OCI-LY1 (cell line): ENCODE measurements at regions not wholly inside any gene's neighbourhood (a gene's known extent, or its start where the extent isn't known, plus 50 kb on each side); places are given as distances from the start of the nearest gene placed in this dataset.

Experiments
- H2AFZ ChIP-seq: fragments of 200-600 bp; sonication (generic), shearing (Covaris generic); 2 replicates; pipeline ENCODE4 v1.6.0; 2014; ENCODE audit warnings: antibody characterized with exemption, mild to moderate bottlenecking, low read length
- H3F3A ChIP-seq: fragments of 200-600 bp; sonication (generic), shearing (Covaris generic); 2 replicates; pipeline ENCODE4 v1.6.0; 2014; ENCODE audit warnings: mild to moderate bottlenecking, antibody characterized with exemption, low read length, moderate library complexity; ENCODE audit not compliant: insufficient read depth
- H3K27ac ChIP-seq: fragments of 200-600 bp; sonication (generic); 2 replicates; pipeline ENCODE4 v1.5.1; 2014; ENCODE audit warnings: low read length, mixed run types, mild to moderate bottlenecking, low read depth; ENCODE audit not compliant: poor library complexity, severe bottlenecking
- H3K27me3 ChIP-seq: fragments of 200-600 bp; sonication (generic); 2 replicates; pipeline ENCODE4 v1.6.0; 2014; ENCODE audit warnings: antibody characterized with exemption, mild to moderate bottlenecking, low read length, moderate library complexity; ENCODE audit not compliant: insufficient read depth
- H3K36me3 ChIP-seq: fragments of 200-600 bp; sonication (generic); 2 replicates; pipeline ENCODE4 v1.6.1; 2014; ENCODE audit warnings: mild to moderate bottlenecking, antibody characterized with exemption, low read length, moderate library complexity, mixed read lengths; ENCODE audit not compliant: insufficient read depth
- H3K4me1 ChIP-seq: fragments of 200-600 bp; sonication (generic); 2 replicates; pipeline ENCODE4 v1.5.1; 2014; ENCODE audit warnings: mild to moderate bottlenecking, low read length, moderate library complexity; ENCODE audit not compliant: insufficient read depth, severe bottlenecking
- H3K4me2 ChIP-seq: fragments of 200-600 bp; sonication (generic), shearing (Covaris generic); 2 replicates; pipeline ENCODE4 v1.6.1; 2014; ENCODE audit warnings: low read length
- H3K4me3 ChIP-seq: fragments of 200-600 bp; sonication (generic); 2 replicates; pipeline ENCODE4 v1.5.1; 2014; ENCODE audit warnings: low read length, low read depth, mild to moderate bottlenecking, mixed read lengths; ENCODE audit not compliant: poor library complexity, severe bottlenecking
- H3K79me2 ChIP-seq: fragments of 200-600 bp; shearing (Covaris generic); 2 replicates; pipeline ENCODE4 v1.6.1; 2016; ENCODE audit warnings: mixed run types, low read length, mixed read lengths; ENCODE audit not compliant: insufficient read depth
- H3K9ac ChIP-seq: fragments of 200-600 bp; sonication (generic), shearing (Covaris generic); 2 replicates; pipeline ENCODE4 v1.6.1; 2014; ENCODE audit warnings: mild to moderate bottlenecking, low read length, mixed read lengths
- H3K9me2 ChIP-seq: fragments of 200-600 bp; sonication (generic), shearing (Covaris generic); 2 replicates; pipeline ENCODE4 v1.6.1; 2014; ENCODE audit warnings: low read depth, mild to moderate bottlenecking, low read length, mixed read lengths
- H3K9me3 ChIP-seq: fragments of 200-600 bp; shearing (Covaris generic); 2 replicates; pipeline ENCODE4 v1.6.1; 2014; ENCODE audit warnings: low read length, mixed read lengths
- H4K20me1 ChIP-seq: fragments of 200-600 bp; sonication (generic), shearing (Covaris generic); 2 replicates; pipeline ENCODE4 v1.6.0; 2016; ENCODE audit warnings: mild to moderate bottlenecking, low read length; ENCODE audit not compliant: insufficient read depth
- EZH2 ChIP-seq: fragments of 200-600 bp; sonication (generic), shearing (Covaris generic); IDR thresholded peaks from 2 replicates; pipeline ENCODE4 v1.8.0; 2017; ENCODE audit warnings: borderline replicate concordance, mixed run types, mild to moderate bottlenecking, antibody characterized with exemption, low read length, moderate library complexity, mixed read lengths
- TF ChIP-seq, protein P1 (sequence below): fragments of 200-600 bp; sonication (generic), shearing (Covaris generic); IDR thresholded peaks from 2 replicates; pipeline ENCODE4 v1.5.1; 2017; ENCODE audit warnings: mild to moderate bottlenecking, antibody characterized with exemption, low read length, moderate library complexity, mixed read lengths

DNA sequence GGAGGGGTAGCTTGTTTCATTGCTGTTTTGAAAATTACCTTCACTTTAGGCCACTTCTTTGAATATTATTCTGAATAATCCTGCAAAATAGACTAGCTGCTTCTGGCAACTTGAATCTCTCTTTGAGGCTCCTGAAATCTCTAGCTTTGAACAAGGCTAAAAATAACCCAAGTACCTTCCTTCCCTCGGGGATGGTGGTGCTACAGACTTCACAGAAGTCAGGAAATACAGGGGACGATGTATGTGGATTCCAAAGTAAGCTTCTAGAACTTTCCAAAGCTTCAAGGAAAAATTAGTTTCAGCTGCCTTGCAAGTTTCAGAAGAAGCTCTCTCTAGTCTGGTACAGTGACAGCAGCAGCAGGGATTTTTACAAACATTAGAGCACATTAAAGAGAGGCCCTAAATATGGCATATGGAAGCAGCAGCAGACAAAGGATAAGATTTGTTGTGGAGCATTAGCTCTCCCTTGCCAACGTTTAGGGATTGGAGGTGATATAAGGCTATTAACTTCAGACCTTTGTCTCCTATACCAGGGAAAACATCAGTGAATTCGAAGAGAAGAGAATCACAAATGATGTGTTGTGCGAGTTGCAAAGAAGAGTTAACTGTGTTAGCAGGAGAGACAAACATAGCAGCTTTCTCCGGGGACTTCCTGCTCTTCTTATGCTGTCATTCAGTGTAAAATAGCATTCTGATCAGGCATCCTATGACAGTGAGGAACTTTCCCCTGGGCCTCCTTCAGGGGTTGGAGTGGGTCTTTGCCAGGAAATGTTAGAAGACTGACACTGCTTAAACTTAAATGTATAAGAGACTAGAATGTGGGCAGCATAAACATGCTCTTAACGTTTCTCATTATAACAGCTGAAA is 783.0 kb upstream of the ARPP21 start:
- Histone ChIP-seq H3K9me2 (no peaks in the 10 kb centered on the region), H3F3A (no peaks in the 10 kb centered on the region), H4K20me1 (no peaks in the 10 kb centered on the region), H3K4me2 (no peak overlapping the region; the same call in 1 of the 2 replicates), H3K9ac (no peak overlapping the region; the same call in 1 of the 2 replicates), H3K79me2 (no peaks in the 10 kb centered on the region), H3K27me3 (no peaks in the 10 kb centered on the region), H3K36me3 (no peaks in the 10 kb centered on the region), H2AFZ (peak overlapping the region; percentile 21), H3K4me1 (peaks cover 33% of the 10 kb centered on the region), H3K9me3 (no peaks in the 10 kb centered on the region), H3K27ac (peak overlapping the region; percentile 12), H3K4me3 (no peak overlapping the region)
- TF ChIP-seq, protein P1, sequence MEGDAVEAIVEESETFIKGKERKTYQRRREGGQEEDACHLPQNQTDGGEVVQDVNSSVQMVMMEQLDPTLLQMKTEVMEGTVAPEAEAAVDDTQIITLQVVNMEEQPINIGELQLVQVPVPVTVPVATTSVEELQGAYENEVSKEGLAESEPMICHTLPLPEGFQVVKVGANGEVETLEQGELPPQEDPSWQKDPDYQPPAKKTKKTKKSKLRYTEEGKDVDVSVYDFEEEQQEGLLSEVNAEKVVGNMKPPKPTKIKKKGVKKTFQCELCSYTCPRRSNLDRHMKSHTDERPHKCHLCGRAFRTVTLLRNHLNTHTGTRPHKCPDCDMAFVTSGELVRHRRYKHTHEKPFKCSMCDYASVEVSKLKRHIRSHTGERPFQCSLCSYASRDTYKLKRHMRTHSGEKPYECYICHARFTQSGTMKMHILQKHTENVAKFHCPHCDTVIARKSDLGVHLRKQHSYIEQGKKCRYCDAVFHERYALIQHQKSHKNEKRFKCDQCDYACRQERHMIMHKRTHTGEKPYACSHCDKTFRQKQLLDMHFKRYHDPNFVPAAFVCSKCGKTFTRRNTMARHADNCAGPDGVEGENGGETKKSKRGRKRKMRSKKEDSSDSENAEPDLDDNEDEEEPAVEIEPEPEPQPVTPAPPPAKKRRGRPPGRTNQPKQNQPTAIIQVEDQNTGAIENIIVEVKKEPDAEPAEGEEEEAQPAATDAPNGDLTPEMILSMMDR: no peak
- no peak for TF ChIP-seq EZH2

GRCh38 chr3:34858067-34858660 is 781.2 kb upstream of the ARPP21 start:
- TF ChIP-seq, protein P1: no peak
- no peak for TF ChIP-seq EZH2
- Histone ChIP-seq H3K9ac (no peak overlapping the region), H3F3A (no peaks in the 10 kb centered on the region), H3K4me2 (no peak overlapping the region), H3K36me3 (no peaks in the 10 kb centered on the region), H3K4me3 (no peak overlapping the region), H3K79me2 (no peaks in the 10 kb centered on the region), H2AFZ (no peak overlapping the region), H3K27me3 (no peaks in the 10 kb centered on the region), H3K4me1 (peaks cover 52% of the 10 kb centered on the region), H3K27ac (no peak overlapping the region), H3K9me3 (no peaks in the 10 kb centered on the region), H4K20me1 (no peaks in the 10 kb centered on the region), H3K9me2 (no peaks in the 10 kb centered on the region)

DNA sequence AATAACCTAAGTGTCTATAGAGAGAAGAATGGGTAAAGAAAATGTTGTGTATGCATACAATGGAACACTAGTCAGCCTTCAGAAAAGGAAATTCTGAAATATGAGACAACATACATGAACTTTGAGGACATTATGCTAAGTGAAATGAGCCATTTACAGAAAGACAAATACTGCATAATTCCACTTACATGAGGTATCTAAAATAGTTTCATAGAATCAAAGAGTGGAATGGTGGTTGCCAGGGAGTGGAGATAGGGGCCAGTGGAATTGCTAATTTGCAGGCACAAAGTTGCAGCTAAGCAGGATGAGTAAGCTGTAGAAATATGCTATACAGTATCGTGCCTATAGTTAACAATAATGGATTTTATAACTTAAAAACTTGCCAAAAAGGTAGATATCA is 779.6 kb upstream of the ARPP21 start:
- Histone ChIP-seq H2AFZ (no peak overlapping the region), H3K9ac (no peak overlapping the region), H4K20me1 (no peaks in the 10 kb centered on the region), H3K27me3 (no peaks in the 10 kb centered on the region), H3K36me3 (no peaks in the 10 kb centered on the region), H3K79me2 (no peaks in the 10 kb centered on the region), H3K4me2 (no peak overlapping the region), H3K9me3 (no peaks in the 10 kb centered on the region), H3F3A (no peaks in the 10 kb centered on the region), H3K4me1 (peaks cover 65% of the 10 kb centered on the region), H3K9me2 (no peaks in the 10 kb centered on the region), H3K27ac (no peak overlapping the region), H3K4me3 (no peak overlapping the region)
- TF ChIP-seq, protein P1: no peak
- no peak for TF ChIP-seq EZH2
